GM23338 (cell line): ENCODE measurements at regions not wholly inside any gene's neighbourhood (a gene's known extent, or its start where the extent isn't known, plus 50 kb on each side); places are given as distances from the start of the nearest gene placed in this dataset.
A peak's percentile ranks its signal among the peaks of the same experiment; 100 is the strongest.

Experiments used
- EZH2 ChIP-seq: fragments of 200-600 bp; sonication (generic); IDR thresholded peaks from one replicate; pipeline ENCODE4 v1.8.0; 2017; ENCODE audit warnings: antibody characterized with exemption, mild to moderate bottlenecking, low read depth; ENCODE audit not compliant: unreplicated experiment
- EZH2phosphoT487 ChIP-seq: fragments of 200-600 bp; sonication (generic); IDR thresholded peaks from one replicate; pipeline ENCODE4 v1.8.1; 2018; ENCODE audit warnings: antibody characterized with exemption; ENCODE audit not compliant: unreplicated experiment
- POLR2AphosphoS5 ChIP-seq: IDR thresholded peaks from 2 replicates; pipeline ENCODE4 v1.6.1; 2016; ENCODE audit warnings: antibody characterized with exemption, low read depth
- STAT1 ChIP-seq: IDR thresholded peaks from one replicate; pipeline ENCODE4 v1.6.1; 2016; ENCODE audit warnings: antibody characterized with exemption; ENCODE audit not compliant: unreplicated experiment
- TF ChIP-seq, protein P1 (sequence below), 2 experiments: fragments of 200-600 bp in 1 of 2; sonication (generic) in 1 of 2; conservative IDR thresholded peaks; 2 replicates each; pipeline versions ENCODE4 v1.5.1 to v1.6.1; 2016 to 2017; ENCODE audit warnings: antibody characterized with exemption in 2 of 2, low read depth in 2 of 2, mild to moderate bottlenecking in 2 of 2, moderate library complexity in 1 of 2
- TF ChIP-seq, protein P2 (sequence below): fragments of 250-450 bp; sonication (Bioruptor Pico); IDR thresholded peaks from 2 replicates; pipeline ENCODE4 v1.5.0; 2020; ENCODE audit warnings: mild to moderate bottlenecking, moderate library complexity

DNA sequence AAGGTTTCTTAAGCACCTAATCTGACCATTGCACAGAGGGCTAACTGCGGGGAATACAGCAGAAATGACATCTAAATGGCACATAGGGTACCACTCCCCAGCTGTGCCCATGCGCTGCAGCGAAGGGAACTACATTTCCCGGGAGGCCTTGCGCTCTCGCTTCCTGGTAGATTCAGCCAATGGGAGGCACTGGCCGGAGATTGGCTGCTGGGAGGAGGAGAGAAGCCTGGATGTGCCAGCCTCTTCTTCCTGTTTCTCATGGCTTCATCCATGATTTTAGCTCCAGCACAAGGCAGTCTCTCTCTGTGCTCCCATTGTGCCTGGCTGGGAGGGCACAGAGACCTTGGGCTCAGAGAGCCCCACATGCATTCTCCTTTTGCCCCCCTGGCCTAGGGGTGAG is 101.7 kb upstream of the FOXA2 start:
- TF ChIP-seq EZH2phosphoT487 (no peak), EZH2 (no peak), POLR2AphosphoS5 (0 out of 2 replicates have a peak, but pooled peaks have one; percentile 30), STAT1 (no peak)
- TF ChIP-seq, protein P1, sequence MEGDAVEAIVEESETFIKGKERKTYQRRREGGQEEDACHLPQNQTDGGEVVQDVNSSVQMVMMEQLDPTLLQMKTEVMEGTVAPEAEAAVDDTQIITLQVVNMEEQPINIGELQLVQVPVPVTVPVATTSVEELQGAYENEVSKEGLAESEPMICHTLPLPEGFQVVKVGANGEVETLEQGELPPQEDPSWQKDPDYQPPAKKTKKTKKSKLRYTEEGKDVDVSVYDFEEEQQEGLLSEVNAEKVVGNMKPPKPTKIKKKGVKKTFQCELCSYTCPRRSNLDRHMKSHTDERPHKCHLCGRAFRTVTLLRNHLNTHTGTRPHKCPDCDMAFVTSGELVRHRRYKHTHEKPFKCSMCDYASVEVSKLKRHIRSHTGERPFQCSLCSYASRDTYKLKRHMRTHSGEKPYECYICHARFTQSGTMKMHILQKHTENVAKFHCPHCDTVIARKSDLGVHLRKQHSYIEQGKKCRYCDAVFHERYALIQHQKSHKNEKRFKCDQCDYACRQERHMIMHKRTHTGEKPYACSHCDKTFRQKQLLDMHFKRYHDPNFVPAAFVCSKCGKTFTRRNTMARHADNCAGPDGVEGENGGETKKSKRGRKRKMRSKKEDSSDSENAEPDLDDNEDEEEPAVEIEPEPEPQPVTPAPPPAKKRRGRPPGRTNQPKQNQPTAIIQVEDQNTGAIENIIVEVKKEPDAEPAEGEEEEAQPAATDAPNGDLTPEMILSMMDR (conservative IDR thresholded peaks at IDR 0.05; ENCODE audit: low read depth in 2 of 2) = no peak
- TF ChIP-seq, protein P2, sequence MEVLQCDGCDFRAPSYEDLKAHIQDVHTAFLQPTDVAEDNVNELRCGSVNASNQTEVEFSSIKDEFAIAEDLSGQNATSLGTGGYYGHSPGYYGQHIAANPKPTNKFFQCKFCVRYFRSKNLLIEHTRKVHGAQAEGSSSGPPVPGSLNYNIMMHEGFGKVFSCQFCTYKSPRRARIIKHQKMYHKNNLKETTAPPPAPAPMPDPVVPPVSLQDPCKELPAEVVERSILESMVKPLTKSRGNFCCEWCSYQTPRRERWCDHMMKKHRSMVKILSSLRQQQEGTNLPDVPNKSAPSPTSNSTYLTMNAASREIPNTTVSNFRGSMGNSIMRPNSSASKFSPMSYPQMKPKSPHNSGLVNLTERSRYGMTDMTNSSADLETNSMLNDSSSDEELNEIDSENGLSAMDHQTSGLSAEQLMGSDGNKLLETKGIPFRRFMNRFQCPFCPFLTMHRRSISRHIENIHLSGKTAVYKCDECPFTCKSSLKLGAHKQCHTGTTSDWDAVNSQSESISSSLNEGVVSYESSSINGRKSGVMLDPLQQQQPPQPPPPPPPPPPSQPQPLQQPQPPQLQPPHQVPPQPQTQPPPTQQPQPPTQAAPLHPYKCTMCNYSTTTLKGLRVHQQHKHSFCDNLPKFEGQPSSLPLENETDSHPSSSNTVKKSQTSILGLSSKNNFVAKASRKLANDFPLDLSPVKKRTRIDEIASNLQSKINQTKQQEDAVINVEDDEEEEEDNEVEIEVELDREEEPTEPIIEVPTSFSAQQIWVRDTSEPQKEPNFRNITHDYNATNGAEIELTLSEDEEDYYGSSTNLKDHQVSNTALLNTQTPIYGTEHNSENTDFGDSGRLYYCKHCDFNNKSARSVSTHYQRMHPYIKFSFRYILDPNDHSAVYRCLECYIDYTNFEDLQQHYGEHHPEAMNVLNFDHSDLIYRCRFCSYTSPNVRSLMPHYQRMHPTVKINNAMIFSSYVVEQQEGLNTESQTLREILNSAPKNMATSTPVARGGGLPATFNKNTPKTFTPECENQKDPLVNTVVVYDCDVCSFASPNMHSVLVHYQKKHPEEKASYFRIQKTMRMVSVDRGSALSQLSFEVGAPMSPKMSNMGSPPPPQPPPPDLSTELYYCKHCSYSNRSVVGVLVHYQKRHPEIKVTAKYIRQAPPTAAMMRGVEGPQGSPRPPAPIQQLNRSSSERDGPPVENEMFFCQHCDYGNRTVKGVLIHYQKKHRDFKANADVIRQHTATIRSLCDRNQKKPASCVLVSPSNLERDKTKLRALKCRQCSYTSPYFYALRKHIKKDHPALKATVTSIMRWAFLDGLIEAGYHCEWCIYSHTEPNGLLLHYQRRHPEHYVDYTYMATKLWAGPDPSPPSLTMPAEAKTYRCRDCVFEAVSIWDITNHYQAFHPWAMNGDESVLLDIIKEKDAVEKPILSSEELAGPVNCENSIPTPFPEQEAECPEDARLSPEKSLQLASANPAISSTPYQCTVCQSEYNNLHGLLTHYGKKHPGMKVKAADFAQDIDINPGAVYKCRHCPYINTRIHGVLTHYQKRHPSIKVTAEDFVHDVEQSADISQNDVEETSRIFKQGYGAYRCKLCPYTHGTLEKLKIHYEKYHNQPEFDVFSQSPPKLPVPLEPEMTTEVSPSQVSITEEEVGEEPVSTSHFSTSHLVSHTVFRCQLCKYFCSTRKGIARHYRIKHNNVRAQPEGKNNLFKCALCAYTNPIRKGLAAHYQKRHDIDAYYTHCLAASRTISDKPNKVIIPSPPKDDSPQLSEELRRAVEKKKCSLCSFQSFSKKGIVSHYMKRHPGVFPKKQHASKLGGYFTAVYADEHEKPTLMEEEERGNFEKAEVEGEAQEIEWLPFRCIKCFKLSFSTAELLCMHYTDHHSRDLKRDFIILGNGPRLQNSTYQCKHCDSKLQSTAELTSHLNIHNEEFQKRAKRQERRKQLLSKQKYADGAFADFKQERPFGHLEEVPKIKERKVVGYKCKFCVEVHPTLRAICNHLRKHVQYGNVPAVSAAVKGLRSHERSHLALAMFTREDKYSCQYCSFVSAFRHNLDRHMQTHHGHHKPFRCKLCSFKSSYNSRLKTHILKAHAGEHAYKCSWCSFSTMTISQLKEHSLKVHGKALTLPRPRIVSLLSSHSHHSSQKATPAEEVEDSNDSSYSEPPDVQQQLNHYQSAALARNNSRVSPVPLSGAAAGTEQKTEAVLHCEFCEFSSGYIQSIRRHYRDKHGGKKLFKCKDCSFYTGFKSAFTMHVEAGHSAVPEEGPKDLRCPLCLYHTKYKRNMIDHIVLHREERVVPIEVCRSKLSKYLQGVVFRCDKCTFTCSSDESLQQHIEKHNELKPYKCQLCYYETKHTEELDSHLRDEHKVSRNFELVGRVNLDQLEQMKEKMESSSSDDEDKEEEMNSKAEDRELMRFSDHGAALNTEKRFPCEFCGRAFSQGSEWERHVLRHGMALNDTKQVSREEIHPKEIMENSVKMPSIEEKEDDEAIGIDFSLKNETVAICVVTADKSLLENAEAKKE (CRISPR knock-in tag) = no peak
